ENCODE measurements at regions not wholly inside any gene's neighbourhood (a gene's known extent, or its start where the extent isn't known, plus 50 kb on each side); places are given as distances from the start of the nearest gene placed in this dataset.
"Not testable (repeated sequence)": the region's sequence is repeated elsewhere in the genome, so short reads cannot be mapped to it uniquely, and the experiment has no call there.

DNA sequence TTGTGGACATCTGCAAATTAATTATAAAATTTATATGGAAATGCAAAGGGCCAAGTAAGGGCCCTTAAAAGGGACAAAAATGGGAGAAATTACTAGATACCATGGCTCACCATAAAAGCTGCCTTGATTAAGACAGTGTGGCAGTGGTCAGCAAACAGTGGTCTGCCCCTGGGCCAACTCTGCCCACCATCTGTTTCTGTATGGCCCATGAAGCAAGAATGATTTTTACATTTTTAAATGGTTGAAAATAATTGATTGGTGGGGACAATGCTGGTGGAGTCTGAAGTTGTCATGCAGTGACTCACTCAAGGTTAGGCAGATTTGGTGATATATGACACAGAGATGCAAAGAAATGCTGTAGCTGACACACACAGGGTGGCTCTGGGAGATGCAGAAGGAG, 295.6 kb downstream of the RTP5 start:
- not testable (repeated sequence) for DNase-seq

DNA sequence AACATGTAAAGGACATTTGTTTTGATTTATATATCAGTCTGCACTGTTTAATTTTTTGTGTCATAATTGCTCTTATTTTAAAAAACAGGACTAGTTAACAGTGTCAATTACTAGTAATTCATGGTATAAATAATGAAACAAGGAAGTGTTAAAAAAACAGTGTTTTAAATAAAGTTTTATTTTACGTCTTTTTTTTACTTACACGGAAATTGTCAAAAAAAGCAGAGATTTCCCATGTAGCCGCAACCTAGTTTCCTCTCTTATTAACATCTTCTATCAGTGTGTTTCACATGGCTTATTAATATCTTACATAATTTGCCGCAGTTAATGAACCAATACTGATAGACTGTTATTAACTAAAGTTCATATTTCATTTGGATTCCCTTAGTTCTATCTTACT, 301.8 kb downstream of the RTP5 start:
- not testable (repeated sequence) for DNase-seq

Measured in NCI-H1436 (cell line).